HG03342 (cell line): ENCODE measurements at regions not wholly inside any gene's neighbourhood (a gene's known extent, or its start where the extent isn't known, plus 50 kb on each side); places are given as distances from the start of the nearest gene placed in this dataset.
"Not testable (repeated sequence)": the region's sequence is repeated elsewhere in the genome, so short reads cannot be mapped to it uniquely, and the experiment has no call there.

Source experiments
- ATAC-seq: cut with Tn5 transposase; IDR thresholded peaks from one replicate; pipeline ENCODE4 v1.9.1; 2021; ENCODE audit warnings: mild to moderate bottlenecking, moderate library complexity; ENCODE audit not compliant: unreplicated experiment

DNA sequence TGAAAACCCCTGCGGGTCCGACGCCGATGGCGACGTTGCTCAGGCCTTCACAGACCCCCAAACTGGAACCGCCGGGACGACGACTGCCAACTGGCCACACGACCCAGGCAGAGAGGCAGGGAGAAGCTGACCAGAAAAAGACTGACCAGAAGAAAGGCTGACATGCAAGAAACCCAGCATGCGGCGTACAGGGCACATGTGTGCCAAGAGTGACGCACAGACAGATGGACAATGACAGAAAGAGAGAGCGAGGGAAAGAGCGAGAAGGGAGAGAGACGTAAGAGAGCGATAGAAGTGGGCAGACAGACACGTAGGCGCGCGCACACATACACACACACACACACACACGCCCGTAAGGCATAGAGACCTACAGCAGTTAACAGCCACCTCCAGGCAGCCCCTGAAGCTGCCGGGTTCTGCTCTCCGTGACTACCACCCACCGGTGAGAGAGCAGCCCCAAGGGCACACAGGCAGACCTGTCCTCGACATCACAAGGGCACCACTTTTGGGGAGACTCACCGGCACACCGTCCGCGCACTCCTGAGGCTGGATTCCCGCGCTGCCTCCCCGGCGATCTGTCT lies 67.2 kb upstream of the ZNF527 start:
- no peak for ATAC-seq

DNA sequence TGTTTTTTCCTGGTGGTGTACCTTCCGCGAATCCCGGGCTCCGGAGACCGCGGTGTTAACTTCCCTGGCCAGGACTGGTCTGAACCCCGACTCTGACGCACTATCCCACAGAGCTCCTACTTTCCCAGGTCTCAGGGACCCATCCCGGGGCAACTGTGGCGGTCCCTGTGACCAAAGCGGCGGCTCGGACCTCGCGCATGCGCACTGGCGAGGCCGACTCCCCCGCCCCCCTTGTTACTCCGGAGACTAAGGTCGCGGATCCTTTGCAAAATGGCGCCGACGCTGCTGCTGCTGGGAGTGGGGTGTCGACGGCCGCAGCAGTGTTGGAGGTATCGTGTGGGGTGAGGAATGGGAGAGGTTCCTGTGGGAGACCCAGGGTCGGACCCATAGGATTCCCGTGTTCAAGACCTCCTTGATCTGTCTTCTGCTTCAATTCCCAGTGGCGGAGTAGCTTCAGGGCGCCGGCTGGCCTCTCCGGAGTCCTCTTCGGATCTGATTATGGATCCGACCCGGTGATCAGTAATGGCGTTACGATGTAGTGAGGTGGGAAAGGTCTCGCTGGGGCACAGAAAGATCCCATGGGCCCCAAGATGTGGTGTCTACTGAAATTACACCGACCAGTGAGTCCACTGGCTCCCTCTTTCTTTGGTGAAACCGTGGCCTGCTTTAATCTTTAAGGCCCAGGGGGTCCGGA lies 66.6 kb upstream of the ZNF527 start:
- no peak for ATAC-seq

DNA sequence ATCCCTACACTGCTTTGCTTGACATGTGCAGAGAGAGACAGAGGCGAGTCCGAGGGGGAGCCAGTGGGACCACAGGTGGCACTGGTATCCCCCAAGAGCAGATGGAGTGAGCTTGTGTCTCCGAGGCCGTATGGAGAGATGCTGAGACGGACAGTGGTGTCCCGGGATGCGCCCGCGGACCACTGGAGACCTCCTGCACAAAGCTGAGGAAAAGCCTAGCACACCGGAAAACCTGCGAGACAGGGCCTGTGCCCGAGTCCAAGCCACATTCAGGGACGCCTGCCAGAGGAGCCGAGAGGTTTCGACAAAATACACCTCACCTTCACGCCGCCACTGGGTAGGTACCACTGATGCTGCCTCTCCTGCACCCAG lies 66.0 kb upstream of the ZNF527 start:
- no peak for ATAC-seq

- ATAC-seq = no peak
Observed at GRCh38 chr19:37306383-37306963, 64.4 kb upstream of the ZNF527 start.

DNA sequence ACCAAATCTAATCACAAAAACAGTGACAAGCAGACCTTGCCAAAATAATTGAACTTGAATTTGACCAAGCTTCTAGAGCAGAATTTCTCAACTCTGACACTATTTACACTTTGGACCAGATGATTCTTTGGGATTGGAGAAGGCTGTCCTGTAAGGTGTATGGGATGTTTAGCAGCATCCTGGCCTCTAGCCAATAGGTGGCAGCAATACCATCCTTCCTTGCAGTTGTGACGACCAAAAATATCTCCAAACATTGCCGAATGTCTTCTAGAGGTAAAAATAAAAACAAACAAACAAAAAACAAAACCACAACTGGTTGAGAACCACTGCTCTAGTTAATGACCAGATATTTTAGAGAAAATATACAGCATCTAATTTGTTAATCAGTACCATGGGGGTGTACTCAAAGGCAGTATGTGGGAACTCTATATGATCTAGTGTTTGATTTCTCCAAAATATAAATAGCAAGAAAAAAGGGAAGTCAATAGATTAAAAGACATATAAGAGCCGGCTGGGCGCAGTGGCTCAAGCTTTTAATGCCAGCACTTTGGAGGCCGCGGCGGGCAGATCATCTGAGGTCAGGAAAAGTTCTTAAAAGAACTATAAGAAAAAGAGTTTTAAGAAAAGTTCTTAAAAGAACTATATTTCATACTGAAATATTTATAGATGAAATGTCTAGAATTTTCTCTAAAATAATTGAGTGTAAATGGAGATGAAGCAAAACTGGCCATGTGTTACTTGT lies 60.9 kb upstream of the ZNF527 start:
- ATAC-seq = no peak

DNA sequence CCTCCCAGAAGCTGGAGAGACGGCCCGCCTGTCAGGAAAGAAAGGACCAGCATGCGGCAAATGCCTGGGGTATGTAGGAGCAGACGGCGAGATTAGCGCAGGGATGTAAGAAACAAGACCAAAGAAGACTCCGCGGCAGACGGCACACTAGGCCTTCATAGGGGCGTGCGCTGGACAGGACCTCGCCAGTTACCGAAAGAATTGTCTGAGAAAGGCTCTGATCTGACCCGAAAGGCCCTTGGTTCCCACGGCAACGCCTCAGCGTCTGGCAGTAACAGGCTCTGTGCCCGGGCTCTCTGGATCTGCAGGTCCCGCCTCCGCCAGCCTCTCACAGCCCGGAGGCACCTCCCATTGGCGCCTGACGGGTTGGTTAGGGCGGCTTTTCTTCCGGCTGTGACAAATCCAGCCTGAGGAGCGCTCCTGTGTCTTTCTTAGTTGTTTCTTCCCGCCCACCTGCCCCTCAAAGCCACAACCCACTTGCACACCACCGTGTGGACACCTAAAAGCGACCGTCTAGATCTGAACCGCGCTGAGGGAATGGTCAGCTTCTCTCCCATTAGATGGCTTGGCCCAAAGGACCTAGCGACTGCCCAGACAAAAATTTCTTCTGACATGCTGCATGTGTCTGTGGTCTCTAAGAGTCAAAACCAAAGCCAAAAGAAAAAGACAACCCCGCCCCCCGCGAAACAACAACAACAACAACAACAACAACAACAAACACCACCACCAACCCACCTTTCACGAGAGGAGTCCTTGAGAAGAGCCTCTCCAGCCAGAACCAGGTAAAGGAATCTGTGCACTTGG lies 58.2 kb upstream of the ZNF527 start:
- ATAC-seq = not testable (repeated sequence)

GRCh38 chr19:37313335-37313627 lies 57.6 kb upstream of the ZNF527 start:
- ATAC-seq = no peak

DNA sequence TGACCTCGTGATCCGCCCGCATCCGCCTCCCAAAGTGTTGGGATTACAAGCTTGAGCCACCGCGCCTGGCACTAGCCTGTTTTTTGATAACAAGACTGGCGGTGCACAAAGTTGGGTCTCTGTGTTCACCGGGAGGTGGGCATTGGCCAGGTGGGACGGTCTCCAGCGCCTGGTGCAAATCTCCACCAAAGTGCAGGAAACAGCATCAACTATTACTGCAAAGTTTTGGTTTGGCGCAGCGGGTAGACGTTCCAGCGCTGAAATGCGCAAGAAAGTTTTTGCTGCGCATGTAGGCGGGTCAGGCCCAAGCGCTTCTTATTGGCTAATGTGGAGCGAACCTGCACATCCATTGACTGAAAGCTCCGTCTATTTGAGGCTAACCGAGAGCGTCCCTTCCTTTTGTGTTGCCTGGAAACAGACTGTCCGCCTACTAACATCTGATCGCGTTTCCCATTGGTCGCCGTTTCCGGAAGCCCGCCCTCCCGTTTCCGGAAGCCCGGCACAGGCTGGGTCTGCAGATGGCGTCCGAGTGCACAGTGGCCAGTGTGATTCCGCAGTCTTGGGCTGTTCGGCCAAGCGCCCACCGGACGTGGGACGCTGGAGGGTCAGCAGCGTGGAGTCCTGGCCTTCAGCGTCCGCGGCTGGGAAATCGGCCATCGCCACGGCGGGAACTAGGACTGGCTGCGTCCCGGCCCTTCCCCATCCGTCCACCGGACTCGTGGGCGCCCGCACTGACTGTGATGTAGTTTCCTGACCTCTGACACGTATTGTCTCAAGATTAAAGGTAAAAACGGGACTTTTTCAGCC lies 53.3 kb upstream of the ZNF527 start:
- peak; percentile 97 for ATAC-seq

DNA sequence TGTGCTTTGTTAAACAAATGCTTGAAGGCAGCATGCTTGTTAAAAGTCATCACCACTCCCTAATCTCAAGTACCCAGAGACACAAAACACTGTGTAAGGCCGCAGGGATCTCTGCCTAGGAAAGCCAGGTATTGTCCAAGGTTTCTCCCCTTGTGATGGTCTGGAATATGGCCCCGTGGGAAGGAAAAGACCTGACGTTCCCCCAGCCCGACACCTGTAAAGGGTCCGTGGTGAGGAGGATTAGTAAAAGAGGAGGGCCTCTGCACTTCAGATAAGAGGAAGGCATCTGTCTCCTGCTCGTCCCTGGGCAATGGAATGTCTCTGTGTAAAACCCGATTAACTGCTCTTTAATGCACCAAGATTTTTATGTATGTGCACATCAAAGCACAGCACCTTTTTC lies 49.9 kb upstream of the ZNF527 start:
- not testable (repeated sequence) for ATAC-seq
